Ureter (tissue), 1 donor: ENCODE measurements at regions not wholly inside any gene's neighbourhood (a gene's known extent, or its start where the extent isn't known, plus 50 kb on each side); places are given as distances from the start of the nearest gene placed in this dataset.
"Not testable (repeated sequence)": the region's sequence is repeated elsewhere in the genome, so short reads cannot be mapped to it uniquely, and the experiment has no call there.

ENCODE experiments used
- DNase-seq: peaks from one replicate; pipeline ENCODE4 v3.0.0-alpha.2; 2020; ENCODE audit warnings: low spot score
- donor health status: DM: yes; HTN: yes; CAD: no.

GRCh38 chr12:19771858-19772257 lies 332.6 kb downstream of the AEBP2 start:
- no peak for DNase-seq

- no peak for DNase-seq
Measured at GRCh38 chr12:19772776-19773175, 333.5 kb downstream of the AEBP2 start.

- DNase-seq = no peak
Measured at GRCh38 chr12:19775241-19775640, 335.9 kb downstream of the AEBP2 start.

GRCh38 chr12:19775976-19776375 lies 336.7 kb downstream of the AEBP2 start:
- DNase-seq = not testable (repeated sequence)

- DNase-seq = no peak
Measured at GRCh38 chr12:19778172-19778571, 338.9 kb downstream of the AEBP2 start.

GRCh38 chr12:19778797-19779196 lies 339.5 kb downstream of the AEBP2 start:
- no peak for DNase-seq

GRCh38 chr12:19779395-19780056 lies 340.2 kb downstream of the AEBP2 start:
- DNase-seq = no peak

GRCh38 chr12:19780460-19780859 lies 341.2 kb downstream of the AEBP2 start:
- no peak for DNase-seq

GRCh38 chr12:19783547-19784444 lies 344.5 kb downstream of the AEBP2 start:
- DNase-seq = no peak

- DNase-seq = no peak
Measured at GRCh38 chr12:19792028-19792427, 352.7 kb downstream of the AEBP2 start.

- no peak for DNase-seq
Measured at GRCh38 chr12:19794116-19794515, 354.8 kb downstream of the AEBP2 start.

GRCh38 chr12:19799216-19799615 lies 359.9 kb downstream of the AEBP2 start:
- DNase-seq = no peak

- DNase-seq = no peak
Measured at GRCh38 chr12:19799895-19800602, 360.8 kb downstream of the AEBP2 start.

GRCh38 chr12:19800884-19801283 lies 361.6 kb downstream of the AEBP2 start:
- DNase-seq = no peak

GRCh38 chr12:19801941-19802340 lies 362.6 kb downstream of the AEBP2 start:
- DNase-seq = no peak

- no peak for DNase-seq
Measured at GRCh38 chr12:19802915-19803314, 363.6 kb downstream of the AEBP2 start.

- DNase-seq = no peak
Measured at GRCh38 chr12:19804737-19805136, 365.4 kb downstream of the AEBP2 start.

GRCh38 chr12:19808371-19808770 lies 369.1 kb downstream of the AEBP2 start:
- DNase-seq = no peak

- DNase-seq = no peak
Measured at GRCh38 chr12:19810213-19810612, 370.9 kb downstream of the AEBP2 start.

GRCh38 chr12:19811922-19812321 lies 372.6 kb downstream of the AEBP2 start:
- no peak for DNase-seq

GRCh38 chr12:19819231-19819630 lies 379.9 kb downstream of the AEBP2 start:
- peak; percentile 45 for DNase-seq

GRCh38 chr12:19822476-19822875 lies 383.2 kb downstream of the AEBP2 start:
- no peak for DNase-seq

GRCh38 chr12:19823326-19823725 lies 384.0 kb downstream of the AEBP2 start:
- DNase-seq = not testable (repeated sequence)
